Kidney (tissue), 13 donors: ENCODE measurements at regions not wholly inside any gene's neighbourhood (a gene's known extent, or its start where the extent isn't known, plus 50 kb on each side); places are given as distances from the start of the nearest gene placed in this dataset.

Source experiments
- DNase-seq, 5 donors: peaks; one replicate each; pipeline ENCODE4 v3.0.0-alpha.2; 2013 to 2020
- FAIRE-seq: peaks from 2 replicates; lab custom pipeline; 2012; peaks lifted over from hg19 to GRCh38; lab: Jason Lieb, UNC
- H3K27ac ChIP-seq, 2 donors: one replicate each; pipeline ENCODE4 v1.7.0; 2013; ENCODE audit warnings: low read depth in 2 of 2, low read length in 2 of 2, inconsistent platforms in 1 of 2
- H3K27me3 ChIP-seq: one replicate; pipeline ENCODE4 v1.7.1; 2013; ENCODE audit warnings: low read length, inconsistent platforms; ENCODE audit not compliant: control insufficient read depth, insufficient read depth
- H3K36me3 ChIP-seq, 3 donors: one replicate each; pipeline versions ENCODE4 v1.7.0 to v1.7.1; 2013; ENCODE audit warnings: low read length in 3 of 3, control low read depth in 1 of 3, inconsistent platforms in 1 of 3; ENCODE audit not compliant: insufficient read depth in 3 of 3, control insufficient read depth in 2 of 3
- H3K4me1 ChIP-seq, 3 donors: one replicate each; pipeline versions ENCODE4 v1.7.0 to v1.7.1; 2013; ENCODE audit warnings: low read length in 3 of 3, inconsistent platforms in 1 of 3, low read depth in 1 of 3; ENCODE audit not compliant: control insufficient read depth in 2 of 3, insufficient read depth in 2 of 3
- H3K4me3 ChIP-seq, 3 donors: one replicate each; pipeline versions ENCODE4 v1.7.0 to v1.8.1; 2013; ENCODE audit warnings: low read length in 3 of 3, control low read depth in 1 of 3, inconsistent platforms in 1 of 3
- H3K9ac ChIP-seq, 3 donors: one replicate each; pipeline versions ENCODE4 v1.7.0 to v1.7.1; 2013; ENCODE audit warnings: low read length in 3 of 3, control low read depth in 1 of 3, inconsistent platforms in 1 of 3
- H3K9me3 ChIP-seq, 3 donors: one replicate each; pipeline versions ENCODE4 v1.7.0 to v1.7.1; 2013; ENCODE audit warnings: low read length in 3 of 3, control low read depth in 1 of 3, inconsistent platforms in 1 of 3; ENCODE audit not compliant: control insufficient read depth in 2 of 3, insufficient read depth in 1 of 3
- intact Hi-C: fragments of 100-400 bp; cut with DNase I; formaldehyde crosslinking; loops from one replicate; pipeline ENCODE4 v1.11.1; 2022
- TF ChIP-seq, protein P1 (sequence below): IDR thresholded peaks from 3 replicates; pipeline ENCODE4 v1.5.1; 2012; ENCODE audit warnings: mild to moderate bottlenecking, moderate library complexity, borderline replicate concordance; ENCODE audit not compliant: insufficient read depth; ENCODE audit errors: extremely low read depth
- donor health status: control.
- donor health status: control.
- donor health status: control.
- donor health status: control.
- donor health status: control.
- donor health status: DM: yes; HTN: yes; CAD: no.
- donor health status: Normal renal cell carcinoma (clear cell type).

DNA sequence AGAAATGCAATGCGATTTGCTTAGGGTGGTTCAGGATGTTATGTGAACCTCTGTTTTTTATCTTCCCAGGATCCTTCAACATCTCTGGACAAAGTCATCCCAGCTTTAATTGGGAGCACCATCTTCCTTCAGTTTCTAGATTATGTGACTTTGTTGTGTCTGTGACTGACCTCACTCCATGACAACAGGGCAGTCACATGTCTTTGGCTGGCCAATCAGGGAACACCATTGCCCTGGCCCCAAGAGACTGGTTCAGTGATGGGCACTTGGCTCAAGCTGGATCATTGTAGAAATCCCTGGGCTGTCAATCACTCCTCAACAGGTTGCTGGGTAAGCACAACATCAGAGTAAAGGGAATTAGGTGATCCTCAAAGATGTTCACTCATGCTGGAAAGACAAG, 499.7 kb downstream of the XYLT1 start:
- Histone ChIP-seq H3K9ac (no peak overlapping the region), H3K9me3 (peaks cover 0 to 2% (median 0%) of the 10 kb centered on the region in 3 donors), H3K4me3 (no peak overlapping the region), H3K36me3 (no peaks in the 10 kb centered on the region), H3K4me1 (no peaks in the 10 kb centered on the region), H3K27me3 (no peaks in the 10 kb centered on the region), H3K27ac (no peak overlapping the region)
- FAIRE-seq (no peak), DNase-seq (no peak)
- intact Hi-C loops: no loop called here
- TF ChIP-seq, protein P1, sequence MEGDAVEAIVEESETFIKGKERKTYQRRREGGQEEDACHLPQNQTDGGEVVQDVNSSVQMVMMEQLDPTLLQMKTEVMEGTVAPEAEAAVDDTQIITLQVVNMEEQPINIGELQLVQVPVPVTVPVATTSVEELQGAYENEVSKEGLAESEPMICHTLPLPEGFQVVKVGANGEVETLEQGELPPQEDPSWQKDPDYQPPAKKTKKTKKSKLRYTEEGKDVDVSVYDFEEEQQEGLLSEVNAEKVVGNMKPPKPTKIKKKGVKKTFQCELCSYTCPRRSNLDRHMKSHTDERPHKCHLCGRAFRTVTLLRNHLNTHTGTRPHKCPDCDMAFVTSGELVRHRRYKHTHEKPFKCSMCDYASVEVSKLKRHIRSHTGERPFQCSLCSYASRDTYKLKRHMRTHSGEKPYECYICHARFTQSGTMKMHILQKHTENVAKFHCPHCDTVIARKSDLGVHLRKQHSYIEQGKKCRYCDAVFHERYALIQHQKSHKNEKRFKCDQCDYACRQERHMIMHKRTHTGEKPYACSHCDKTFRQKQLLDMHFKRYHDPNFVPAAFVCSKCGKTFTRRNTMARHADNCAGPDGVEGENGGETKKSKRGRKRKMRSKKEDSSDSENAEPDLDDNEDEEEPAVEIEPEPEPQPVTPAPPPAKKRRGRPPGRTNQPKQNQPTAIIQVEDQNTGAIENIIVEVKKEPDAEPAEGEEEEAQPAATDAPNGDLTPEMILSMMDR: no peak

DNA sequence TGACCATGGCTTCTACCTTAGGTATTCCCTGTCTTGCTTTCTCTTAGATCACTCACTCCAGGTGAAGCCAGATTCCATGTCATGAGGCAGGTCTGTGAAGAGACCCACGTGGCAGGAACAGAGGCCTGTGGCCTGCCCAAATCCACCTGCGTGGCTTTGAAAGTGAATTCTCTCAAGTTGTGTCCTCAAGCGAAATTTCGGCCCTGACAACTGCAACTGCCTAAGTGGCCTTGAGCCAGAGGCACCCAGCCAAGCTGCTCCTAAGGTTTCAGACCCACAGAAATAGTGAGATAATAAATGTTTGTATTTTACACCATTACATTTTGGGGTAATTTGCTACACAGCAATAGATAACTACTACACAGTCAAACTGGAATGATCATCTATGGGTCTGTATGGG, 497.9 kb downstream of the XYLT1 start:
- Histone ChIP-seq H3K4me3 (no peak overlapping the region), H3K9ac (no peak overlapping the region), H3K4me1 (no peaks in the 10 kb centered on the region), H3K9me3 (peaks cover 0 to 2% (median 0%) of the 10 kb centered on the region in 3 donors), H3K27me3 (no peaks in the 10 kb centered on the region), H3K36me3 (no peaks in the 10 kb centered on the region), H3K27ac (no peak overlapping the region)
- intact Hi-C loops: no loop called here
- TF ChIP-seq, protein P1: no peak
- FAIRE-seq (no peak), DNase-seq (no peak)

DNA sequence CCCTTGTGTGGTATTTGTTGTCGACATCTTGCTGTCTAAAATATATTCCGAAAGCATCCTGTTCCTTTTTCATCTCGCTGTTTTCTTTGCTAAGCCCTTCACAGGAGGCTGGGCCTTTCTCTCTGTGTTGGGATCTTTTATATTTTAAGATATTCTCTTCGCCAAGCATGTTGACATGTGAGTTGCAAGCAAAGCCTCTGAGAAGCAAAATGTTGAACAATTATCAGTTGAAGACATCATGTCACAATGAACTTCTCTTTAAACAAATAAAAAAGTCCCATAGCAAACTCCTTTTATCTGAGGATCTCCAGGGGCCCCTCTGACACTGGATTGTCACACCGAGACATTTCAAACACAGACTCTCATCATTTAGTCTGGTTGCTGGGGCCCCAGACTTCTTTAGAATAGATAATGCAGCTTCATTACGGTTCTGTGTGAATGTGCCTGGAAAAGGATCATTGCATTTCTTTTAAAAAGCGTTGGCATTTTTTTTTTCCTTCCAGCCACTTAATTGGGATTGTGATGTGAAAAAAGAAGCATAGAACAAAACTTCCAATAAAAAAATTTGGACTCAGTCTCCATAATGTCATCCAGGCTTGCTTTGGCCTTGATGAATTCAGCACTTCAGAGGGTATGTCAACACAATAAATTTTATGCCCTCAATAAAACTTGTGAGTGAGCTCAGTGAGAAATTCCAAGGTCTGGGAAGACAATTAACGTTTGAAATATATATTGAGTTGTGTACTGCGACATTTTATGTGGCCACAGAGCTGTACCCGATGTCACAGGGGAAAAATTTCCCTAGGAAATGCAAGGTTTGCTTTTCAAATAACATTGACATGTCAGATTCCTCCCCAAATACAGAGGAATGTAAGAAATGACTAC, 496.8 kb downstream of the XYLT1 start:
- Histone ChIP-seq H3K36me3 (no peaks in the 10 kb centered on the region), H3K9me3 (peaks cover 0 to 2% (median 0%) of the 10 kb centered on the region in 3 donors), H3K27me3 (no peaks in the 10 kb centered on the region), H3K4me1 (no peaks in the 10 kb centered on the region), H3K27ac (no peak overlapping the region), H3K9ac (no peak overlapping the region), H3K4me3 (no peak overlapping the region)
- TF ChIP-seq, protein P1: no peak
- DNase-seq (peak in 2 of 5 donors; percentile 33 to 40), FAIRE-seq (no peak)
- intact Hi-C loops: no loop called here

DNA sequence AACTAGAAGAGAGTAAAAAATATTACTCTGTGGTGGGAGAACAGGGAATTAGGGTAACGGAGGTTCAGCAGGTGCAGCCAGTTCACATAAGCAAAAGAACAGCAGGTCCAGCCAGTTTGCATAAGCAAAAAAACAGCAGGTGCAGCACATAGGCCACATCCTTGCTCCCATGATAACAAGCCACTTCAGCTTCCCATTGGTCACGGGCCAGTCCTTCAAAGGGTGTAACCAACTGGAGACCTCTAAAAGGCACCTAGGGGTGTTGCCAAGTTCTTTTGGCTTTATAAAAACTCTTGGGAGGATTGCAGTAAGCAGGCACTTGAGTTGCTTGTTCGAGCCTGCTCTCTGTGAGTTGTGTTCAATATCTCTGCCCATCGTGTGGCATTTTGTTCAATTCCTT, 488.1 kb downstream of the XYLT1 start:
- H3K27me3 ChIP-seq: no peaks in the 10 kb centered on the region
- no peak overlapping the region for H3K27ac ChIP-seq
- H3K36me3 ChIP-seq: no peaks in the 10 kb centered on the region
- intact Hi-C loops: no loop called here
- FAIRE-seq: no peak
- DNase-seq: no peak
- H3K9me3 ChIP-seq: no peaks in the 10 kb centered on the region
- no peaks in the 10 kb centered on the region for H3K4me1 ChIP-seq
- TF ChIP-seq, protein P1: no peak
- no peak overlapping the region for H3K9ac ChIP-seq
- no peak overlapping the region for H3K4me3 ChIP-seq
